Embryonic facial prominence (tissue), 1 donor: ENCODE measurements at regions not wholly inside any gene's neighbourhood (a gene's known extent, or its start where the extent isn't known, plus 50 kb on each side); places are given as distances from the start of the nearest gene placed in this dataset.
"Not testable (repeated sequence)": the region's sequence is repeated elsewhere in the genome, so short reads cannot be mapped to it uniquely, and the experiment has no call there.

ENCODE experiments used
- DNase-seq: peaks from one replicate; pipeline ENCODE4 v3.0.0-alpha.2; 2016; ENCODE audit errors: extremely low spot score

GRCh38 chr3:153028381-153028780, 133.6 kb upstream of the RAP2B start:
- DNase-seq = no peak

- DNase-seq = no peak
Measured at GRCh38 chr3:153029350-153029749, 132.7 kb upstream of the RAP2B start.

- no peak for DNase-seq
Measured at GRCh38 chr3:153032891-153033290, 129.1 kb upstream of the RAP2B start.

- no peak for DNase-seq
Measured at GRCh38 chr3:153036846-153037245, 125.2 kb upstream of the RAP2B start.

- DNase-seq = no peak
Measured at GRCh38 chr3:153038367-153038766, 123.7 kb upstream of the RAP2B start.

- no peak for DNase-seq
Measured at GRCh38 chr3:153038779-153039178, 123.2 kb upstream of the RAP2B start.

- no peak for DNase-seq
Measured at GRCh38 chr3:153041181-153041580, 120.8 kb upstream of the RAP2B start.

GRCh38 chr3:153042088-153042487, 119.9 kb upstream of the RAP2B start:
- no peak for DNase-seq

- no peak for DNase-seq
Measured at GRCh38 chr3:153043729-153044328, 118.2 kb upstream of the RAP2B start.

GRCh38 chr3:153045150-153045549, 116.9 kb upstream of the RAP2B start:
- DNase-seq = no peak

GRCh38 chr3:153050978-153051377, 111.0 kb upstream of the RAP2B start:
- no peak for DNase-seq

GRCh38 chr3:153051427-153052095, 110.5 kb upstream of the RAP2B start:
- DNase-seq = no peak

- DNase-seq = no peak
Measured at GRCh38 chr3:153052096-153052460, 109.9 kb upstream of the RAP2B start.

GRCh38 chr3:153055217-153055616, 106.8 kb upstream of the RAP2B start:
- no peak for DNase-seq

GRCh38 chr3:153055779-153056178, 106.2 kb upstream of the RAP2B start:
- DNase-seq = no peak

GRCh38 chr3:153058031-153058688, 103.9 kb upstream of the RAP2B start:
- not testable (repeated sequence) for DNase-seq

- no peak for DNase-seq
Measured at GRCh38 chr3:153060346-153060745, 101.7 kb upstream of the RAP2B start.

GRCh38 chr3:153061938-153062528, 100.0 kb upstream of the RAP2B start:
- no peak for DNase-seq

- DNase-seq = no peak
Measured at GRCh38 chr3:153063337-153063736, 98.7 kb upstream of the RAP2B start.

- no peak for DNase-seq
Measured at GRCh38 chr3:153066983-153067382, 95.0 kb upstream of the RAP2B start.

GRCh38 chr3:153069598-153070510, 92.2 kb upstream of the RAP2B start:
- DNase-seq = no peak

GRCh38 chr3:153070511-153070868, 91.5 kb upstream of the RAP2B start:
- DNase-seq = no peak
